Retinal pigment epithelial cell (primary cell): ENCODE measurements at regions not wholly inside any gene's neighbourhood (a gene's known extent, or its start where the extent isn't known, plus 50 kb on each side); places are given as distances from the start of the nearest gene placed in this dataset.

Experiments used
- DNase-seq: peaks from one replicate; pipeline ENCODE4 v3.0.0-alpha.2; 2010; ENCODE audit warnings: low read depth
- H3K4me3 ChIP-seq: 2 replicates; pipeline ENCODE4 v1.5.1; 2011; ENCODE audit warnings: mild to moderate bottlenecking, low read length, control low read depth, moderate library complexity
- TF ChIP-seq, protein P1 (sequence below): conservative IDR thresholded peaks from 2 replicates; pipeline ENCODE4 v1.5.1; 2011; ENCODE audit warnings: low read depth, low read length, control low read depth, inconsistent platforms

DNA sequence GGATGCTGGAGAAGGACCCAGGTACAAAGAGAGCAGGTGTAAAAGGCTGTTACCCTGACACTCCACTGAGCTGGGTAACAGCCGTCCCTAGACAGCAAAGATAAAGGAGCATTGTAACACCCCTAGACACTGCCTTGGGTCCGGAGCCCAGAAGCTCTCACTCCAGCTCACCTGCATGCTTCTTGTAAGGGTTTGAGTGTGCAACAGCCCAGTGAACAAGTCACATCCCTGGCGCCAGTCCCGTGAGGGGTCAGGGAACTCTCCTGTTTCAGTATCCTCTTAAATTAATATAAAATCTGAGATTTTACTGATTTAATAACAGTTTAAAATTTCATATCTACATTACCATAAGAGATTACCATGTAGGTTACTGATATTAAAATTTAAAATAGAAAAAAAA is 124.8 kb upstream of the LMO3 start:
- TF ChIP-seq, protein P1, sequence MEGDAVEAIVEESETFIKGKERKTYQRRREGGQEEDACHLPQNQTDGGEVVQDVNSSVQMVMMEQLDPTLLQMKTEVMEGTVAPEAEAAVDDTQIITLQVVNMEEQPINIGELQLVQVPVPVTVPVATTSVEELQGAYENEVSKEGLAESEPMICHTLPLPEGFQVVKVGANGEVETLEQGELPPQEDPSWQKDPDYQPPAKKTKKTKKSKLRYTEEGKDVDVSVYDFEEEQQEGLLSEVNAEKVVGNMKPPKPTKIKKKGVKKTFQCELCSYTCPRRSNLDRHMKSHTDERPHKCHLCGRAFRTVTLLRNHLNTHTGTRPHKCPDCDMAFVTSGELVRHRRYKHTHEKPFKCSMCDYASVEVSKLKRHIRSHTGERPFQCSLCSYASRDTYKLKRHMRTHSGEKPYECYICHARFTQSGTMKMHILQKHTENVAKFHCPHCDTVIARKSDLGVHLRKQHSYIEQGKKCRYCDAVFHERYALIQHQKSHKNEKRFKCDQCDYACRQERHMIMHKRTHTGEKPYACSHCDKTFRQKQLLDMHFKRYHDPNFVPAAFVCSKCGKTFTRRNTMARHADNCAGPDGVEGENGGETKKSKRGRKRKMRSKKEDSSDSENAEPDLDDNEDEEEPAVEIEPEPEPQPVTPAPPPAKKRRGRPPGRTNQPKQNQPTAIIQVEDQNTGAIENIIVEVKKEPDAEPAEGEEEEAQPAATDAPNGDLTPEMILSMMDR = no peak
- H3K4me3 ChIP-seq = no peak overlapping the region
- DNase-seq = no peak

DNA sequence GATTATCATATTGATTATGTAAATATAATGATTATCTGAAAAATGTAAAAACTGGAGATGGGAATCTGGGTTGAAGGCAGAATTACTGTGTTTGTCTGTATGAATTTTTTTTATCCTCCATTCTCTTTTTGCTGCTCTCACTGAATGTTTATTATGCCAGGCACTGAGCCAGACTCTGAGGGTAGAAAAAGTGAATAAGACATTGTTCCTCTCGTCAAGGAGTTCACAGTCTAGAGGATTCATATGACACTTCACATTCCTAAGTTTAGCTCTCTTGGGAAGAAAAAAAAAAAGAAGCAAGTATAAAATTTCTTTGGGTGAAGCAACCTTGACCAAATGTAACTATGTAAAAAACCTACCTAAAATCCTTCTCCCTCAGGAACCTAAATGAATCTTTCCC is 120.9 kb upstream of the LMO3 start:
- TF ChIP-seq, protein P1 = no peak
- no peak overlapping the region for H3K4me3 ChIP-seq
- DNase-seq = peak; percentile 14

DNA sequence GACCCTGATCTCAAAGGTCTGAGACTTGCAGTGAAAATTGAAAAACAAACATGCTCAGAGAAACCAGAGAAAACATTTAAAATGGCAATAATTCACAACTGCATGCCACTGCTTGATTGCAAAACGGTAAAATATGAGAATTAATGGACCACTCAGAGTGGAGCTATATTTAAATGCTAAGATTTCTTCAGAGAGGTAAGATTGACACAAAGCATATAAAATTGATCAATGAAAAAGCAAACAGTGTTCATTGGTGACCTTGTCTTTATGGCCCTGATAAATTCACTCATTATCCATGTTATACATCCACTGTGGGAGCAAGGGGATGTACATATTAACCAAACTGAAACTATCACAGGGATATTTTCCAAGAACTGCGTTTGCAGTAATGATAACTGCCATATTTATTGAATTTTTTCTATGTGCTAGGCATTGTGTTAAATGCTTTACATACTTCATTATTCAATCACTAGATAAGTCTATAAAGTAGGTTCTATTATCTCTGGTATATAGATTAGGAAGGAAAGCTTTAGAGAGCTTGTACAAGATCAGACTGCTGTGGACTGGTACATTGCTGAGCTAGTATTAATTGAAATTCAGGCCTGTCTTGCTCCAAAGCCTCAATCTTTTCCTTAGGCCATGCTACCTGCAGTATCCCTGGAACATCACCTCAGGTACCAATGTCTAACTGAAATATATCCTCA is 113.9 kb upstream of the LMO3 start:
- TF ChIP-seq, protein P1 = no peak
- no peak for DNase-seq
- no peak overlapping the region for H3K4me3 ChIP-seq

DNA sequence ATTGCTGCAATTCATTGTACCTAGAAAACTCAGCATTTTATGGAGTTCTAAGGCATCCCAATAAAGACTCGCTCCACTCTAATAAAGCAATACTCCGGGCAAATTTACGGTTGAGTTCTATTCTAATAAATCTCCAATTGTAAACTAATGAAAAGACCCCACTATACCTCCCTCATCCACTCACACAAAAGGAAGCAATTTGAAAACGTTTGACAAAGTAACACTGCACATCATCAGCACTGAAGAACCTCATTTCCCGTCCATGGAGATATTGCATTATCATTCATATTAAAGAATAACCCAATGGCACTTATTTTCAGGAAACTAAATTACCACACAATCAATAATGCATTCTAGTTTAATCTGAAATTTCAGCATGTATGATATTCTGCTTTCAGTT is 111.0 kb upstream of the LMO3 start:
- no peak overlapping the region for H3K4me3 ChIP-seq
- TF ChIP-seq, protein P1 = no peak
- DNase-seq = no peak

DNA sequence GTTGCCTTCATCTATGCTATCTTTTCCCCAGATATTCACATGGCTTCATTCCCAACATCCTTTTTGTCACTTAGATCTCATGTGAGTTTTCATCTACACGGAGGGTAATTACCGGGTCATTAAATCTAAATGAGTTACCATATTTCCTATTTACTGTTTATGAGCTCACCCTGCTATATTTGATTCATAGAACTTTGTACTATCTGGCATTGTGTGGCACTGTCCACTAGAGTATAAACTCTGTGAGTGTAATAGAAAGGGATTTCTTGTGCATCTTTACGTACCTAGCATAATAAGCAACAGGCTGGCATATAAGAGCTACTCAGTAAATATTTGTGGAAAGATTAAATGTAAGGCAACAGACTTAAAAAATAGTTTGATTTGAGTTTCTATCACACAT is 86.1 kb upstream of the LMO3 start:
- TF ChIP-seq, protein P1 = no peak
- no peak for DNase-seq
- no peak overlapping the region for H3K4me3 ChIP-seq

DNA sequence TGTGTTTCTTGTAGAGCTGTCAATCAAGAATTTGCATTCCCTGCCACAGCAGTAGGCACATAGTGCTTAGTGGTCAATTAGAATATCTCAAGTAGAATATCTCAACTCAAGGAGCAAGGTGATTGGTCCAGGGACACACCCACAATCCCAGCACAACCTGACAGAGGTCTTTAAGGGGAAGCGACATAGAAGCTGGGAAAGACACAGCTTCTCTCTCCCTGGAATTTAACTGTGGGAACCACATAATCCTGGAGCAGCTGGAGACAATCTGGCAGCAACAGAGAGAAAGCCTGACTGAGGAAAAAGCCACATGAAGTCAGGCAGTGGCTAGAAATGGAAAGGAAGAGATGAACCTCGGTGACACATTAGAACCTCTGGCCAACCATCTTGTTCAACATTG is 85.7 kb upstream of the LMO3 start:
- TF ChIP-seq, protein P1 = no peak
- no peak for DNase-seq

DNA sequence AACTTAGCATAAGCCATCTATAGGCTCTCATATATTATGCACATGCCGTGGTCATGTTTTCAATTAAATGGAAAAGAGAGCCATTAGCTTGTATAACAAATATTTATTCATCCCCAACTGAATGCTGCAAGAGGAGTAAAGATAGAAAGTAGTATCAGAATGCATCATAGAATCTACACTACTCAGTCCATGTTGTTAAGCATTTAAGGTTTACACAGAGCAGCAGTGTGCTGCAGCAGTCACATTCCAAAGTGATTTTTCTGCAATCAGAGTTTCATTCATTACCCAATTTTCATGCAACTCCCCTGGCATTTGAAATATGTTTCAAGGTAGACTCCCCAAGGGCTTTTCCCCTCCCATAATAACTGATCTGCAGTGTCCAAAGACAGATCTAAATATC is 82.2 kb upstream of the LMO3 start:
- DNase-seq = no peak
- H3K4me3 ChIP-seq = no peak overlapping the region
- TF ChIP-seq, protein P1 = no peak

More for the DNA sequence above, 85.7 kb upstream of the LMO3 start:
- no peak overlapping the region for H3K4me3 ChIP-seq
